HCT116 (cell line): ENCODE measurements at regions not wholly inside any gene's neighbourhood (a gene's known extent, or its start where the extent isn't known, plus 50 kb on each side); places are given as distances from the start of the nearest gene placed in this dataset.

ENCODE experiments used
- ATAC-seq: fragments of 200-7000 bp; cut with Tn5 transposase; 2 replicates; pipeline ENCODE4 v1.9.1; 2020; ENCODE audit warnings: mild to moderate bottlenecking, moderate library complexity
- BruUV-seq: library from RNA; stranded (reverse); fragments of 400-500 nt; replicated peaks from 2 replicates; lab custom pipeline; 2021; lab: Mats Ljungman, UMichigan
- CTCF ChIA-PET: fragments of 300-600 bp; sonication (Branson Sonifier 250); formaldehyde crosslinking; loops from one replicate; lab custom pipeline; 2021; ENCODE audit warnings: antibody characterized with exemption; lab: Charles Lee
- POLR2A ChIA-PET: fragments of 300-600, 350-600 bp; sonication (Branson Sonifier 250); formaldehyde crosslinking; loops from one replicate; lab custom pipeline; 2021; ENCODE audit warnings: antibody characterized with exemption; lab: Charles Lee
- RAD21 ChIA-PET, 2 experiments: fragments of 300-600 bp; sonication (Branson Sonifier 250); formaldehyde crosslinking; loops; one replicate each; lab custom pipeline; 2023; ENCODE audit warnings: low total read pairs in 2 of 2; ENCODE audit not compliant: uncharacterized antibody in 2 of 2, unreplicated experiment in 2 of 2, low non-redundant PET in 1 of 2; lab: Charles Lee
- DNase-seq: peaks from one replicate; pipeline ENCODE4 v3.0.0-alpha.2; 2010; ENCODE audit warnings: low read depth, low spot score
- H2AFZ ChIP-seq: fragments of 200-600 bp; shearing (Covaris generic), sonication (generic); 2 replicates; pipeline ENCODE4 v1.6.1; 2017; ENCODE audit warnings: low read depth, mixed run types, mixed read lengths, antibody characterized with exemption, low read length; ENCODE audit not compliant: poor library complexity, severe bottlenecking
- H3K27ac ChIP-seq: 2 replicates; pipeline ENCODE4 v1.5.1; 2012; ENCODE audit warnings: low read depth, low read length
- H3K27me3 ChIP-seq: fragments of 200-600 bp; sonication (generic); 2 replicates; pipeline ENCODE4 v1.6.1; 2016; ENCODE audit warnings: mixed run types, low read length, mixed read lengths; ENCODE audit not compliant: insufficient read depth
- H3K36me3 ChIP-seq, 2 experiments: fragments of 200-500 bp in 1 of 2; fragments of 200-600 bp in 1 of 2; sonication (Bioruptor generic) in 1 of 2; sonication (generic) in 1 of 2; 2 replicates each; pipeline versions ENCODE4 v1.5.1 to v1.6.1; 2014 to 2016; ENCODE audit warnings: low read length in 2 of 2, inconsistent platforms in 1 of 2, mixed read lengths in 1 of 2, mixed run types in 1 of 2; ENCODE audit not compliant: insufficient read depth in 2 of 2, control insufficient read depth in 1 of 2
- H3K4me1 ChIP-seq, 2 experiments: fragments of 200-600 bp in 1 of 2; sonication (generic) in 1 of 2; 2 replicates each; pipeline versions ENCODE4 v1.5.1 to v1.6.1; 2012 to 2017; ENCODE audit warnings: low read length in 2 of 2, inconsistent platforms in 1 of 2, mild to moderate bottlenecking in 1 of 2, mixed read lengths in 1 of 2, mixed run types in 1 of 2, moderate library complexity in 1 of 2; ENCODE audit not compliant: insufficient read depth in 2 of 2, control insufficient read depth in 1 of 2
- H3K4me2 ChIP-seq: fragments of 200-600 bp; sonication (generic); 2 replicates; pipeline ENCODE4 v1.6.1; 2017; ENCODE audit warnings: mixed run types, low read length, mixed read lengths
- H3K4me3 ChIP-seq, 2 experiments: fragments of 200-600 bp in 1 of 2; sonication (generic) in 1 of 2; replicated peaks in 1 of 2; 2 replicates each; pipeline ENCODE4 v1.5.1; 2011 to 2016; ENCODE audit warnings: low read length in 2 of 2, control low read depth in 1 of 2, low read depth in 1 of 2, mild to moderate bottlenecking in 1 of 2, mixed read lengths in 1 of 2, mixed run types in 1 of 2
- H3K79me2 ChIP-seq: fragments of 200-600 bp; sonication (generic); 2 replicates; pipeline ENCODE4 v1.6.1; 2017; ENCODE audit warnings: mild to moderate bottlenecking, mixed run types, low read length, moderate library complexity, mixed read lengths; ENCODE audit not compliant: insufficient read depth
- H3K9ac ChIP-seq: fragments of 200-600 bp; sonication (generic); 2 replicates; pipeline ENCODE4 v1.6.1; 2016; ENCODE audit warnings: low read length, mixed read lengths
- H3K9me2 ChIP-seq: fragments of 200-600 bp; sonication (generic), shearing (Covaris generic); 2 replicates; pipeline ENCODE4 v1.6.1; 2017; ENCODE audit warnings: mixed run types, mild to moderate bottlenecking, moderate library complexity; ENCODE audit not compliant: insufficient read depth
- H3K9me3 ChIP-seq, 2 experiments: fragments of 200-500 bp in 1 of 2; fragments of 200-600 bp in 1 of 2; sonication (Bioruptor generic) in 1 of 2; sonication (generic) in 1 of 2; 2 replicates each; pipeline ENCODE4 v1.6.1; 2014 to 2017; ENCODE audit warnings: low read length in 2 of 2, mixed read lengths in 2 of 2, inconsistent platforms in 1 of 2, low read depth in 1 of 2, mild to moderate bottlenecking in 1 of 2, mixed run types in 1 of 2, moderate library complexity in 1 of 2; ENCODE audit not compliant: control insufficient read depth in 1 of 2, insufficient read depth in 1 of 2
- H4K20me1 ChIP-seq: fragments of 200-600 bp; sonication (generic), shearing (Covaris generic); 2 replicates; pipeline ENCODE4 v1.6.1; 2017; ENCODE audit warnings: mixed run types, mild to moderate bottlenecking, moderate library complexity; ENCODE audit not compliant: insufficient read depth
- ATF3 ChIP-seq: IDR thresholded peaks from 2 replicates; pipeline ENCODE4 v1.6.1; 2012
- CBX3 ChIP-seq: IDR thresholded peaks from 2 replicates; pipeline ENCODE4 v1.6.1; 2012; ENCODE audit warnings: low read depth
- CEBPB ChIP-seq: IDR thresholded peaks from 2 replicates; pipeline ENCODE4 v1.6.1; 2012; ENCODE audit warnings: low read depth
- CTCF ChIP-seq, 3 experiments: fragments of 200-600 bp in 1 of 3; sonication (generic) in 1 of 3; IDR thresholded peaks in 2 of 3; conservative IDR thresholded peaks in 1 of 3; 2 replicates each; pipeline ENCODE4 v1.5.1; 2012 to 2017; ENCODE audit warnings: low read depth in 2 of 3, low read length in 2 of 3, antibody characterized with exemption in 1 of 3, borderline replicate concordance in 1 of 3, control low read depth in 1 of 3, mild to moderate bottlenecking in 1 of 3, mixed read lengths in 1 of 3, mixed run types in 1 of 3, moderate library complexity in 1 of 3; ENCODE audit not compliant: insufficient read depth in 1 of 3
- EGR1 ChIP-seq: IDR thresholded peaks from 2 replicates; pipeline ENCODE4 v1.6.1; 2012; ENCODE audit warnings: low read depth
- ELF1 ChIP-seq: IDR thresholded peaks from 2 replicates; pipeline ENCODE4 v1.6.1; 2012; ENCODE audit warnings: low read depth, borderline replicate concordance
- EZH2phosphoT487 ChIP-seq: fragments of 200-600 bp; IDR thresholded peaks from 2 replicates; pipeline ENCODE4 v1.6.1; 2018; ENCODE audit warnings: antibody characterized with exemption, borderline replicate concordance
- FOSL1 ChIP-seq: IDR thresholded peaks from 2 replicates; pipeline ENCODE4 v1.6.1; 2012; ENCODE audit warnings: low read depth
- JUND ChIP-seq: IDR thresholded peaks from 2 replicates; pipeline ENCODE4 v1.6.1; 2012
- MAX ChIP-seq: IDR thresholded peaks from 2 replicates; pipeline ENCODE4 v1.6.1; 2012
- POLR2A ChIP-seq: IDR thresholded peaks from 2 replicates; pipeline ENCODE4 v1.7.0; 2011; ENCODE audit warnings: borderline replicate concordance; ENCODE audit not compliant: insufficient read depth, insufficient read length; ENCODE audit errors: extremely low read depth
- REST ChIP-seq: IDR thresholded peaks from 2 replicates; pipeline ENCODE4 v1.6.1; 2012; ENCODE audit warnings: low read depth
- SIN3A ChIP-seq: IDR thresholded peaks from 2 replicates; pipeline ENCODE4 v1.6.1; 2012; ENCODE audit warnings: low read depth
- SP1 ChIP-seq: IDR thresholded peaks from 2 replicates; pipeline ENCODE4 v1.6.1; 2012; ENCODE audit warnings: low read depth
- SRF ChIP-seq: IDR thresholded peaks from 2 replicates; pipeline ENCODE4 v1.6.1; 2012; ENCODE audit warnings: low read depth
- TCF7L2 ChIP-seq: IDR thresholded peaks from 2 replicates; pipeline ENCODE4 v1.7.0; 2011; ENCODE audit warnings: borderline replicate concordance, inconsistent platforms; ENCODE audit not compliant: insufficient read depth, insufficient read length; ENCODE audit errors: extremely low read depth
- YY1 ChIP-seq: IDR thresholded peaks from 2 replicates; pipeline ENCODE4 v1.6.1; 2011; ENCODE audit warnings: low read length, low read depth, moderate library complexity, mild to moderate bottlenecking; ENCODE audit not compliant: insufficient replicate concordance; ENCODE audit errors: extremely low read depth
- ZBTB33 ChIP-seq: IDR thresholded peaks from 2 replicates; pipeline ENCODE4 v1.6.1; 2011; ENCODE audit warnings: mild to moderate bottlenecking, low read length, moderate library complexity; ENCODE audit not compliant: insufficient replicate concordance; ENCODE audit errors: extremely low read depth
- ZNF274 ChIP-seq: fragments of 200-500 bp; sonication (Bioruptor generic); IDR thresholded peaks from 2 replicates; pipeline ENCODE4 v1.6.1; 2014; ENCODE audit warnings: mild to moderate bottlenecking, low read depth, low read length, inconsistent platforms
- intact Hi-C: fragments of 100-400 bp; cut with micrococcal nuclease; formaldehyde crosslinking; loops from 2 replicates; pipeline ENCODE4 v1.10.0; 2022

GRCh38 chr1:235917267-235917811 is 50.6 kb upstream of the LYST start:
- Histone ChIP-seq H3K4me3 (0 out of 4 replicates have a peak overlapping the region, but pooled peaks of 1 of the 2 experiments have one; percentile 10), H3K27me3 (no peaks in the 10 kb centered on the region), H3K9ac (peak overlapping the region; percentile 38), H3K36me3 (no peaks in the 10 kb centered on the region), H3K9me3 (no peaks in the 10 kb centered on the region), H3K4me1 (peaks cover 15 to 55% of the 10 kb centered on the region in 2 experiments), H2AFZ (peak overlapping the region; percentile 75), H3K9me2 (no peaks in the 10 kb centered on the region), H4K20me1 (no peaks in the 10 kb centered on the region), H3K4me2 (peak overlapping the region; percentile 68), H3K27ac (peak overlapping the region; percentile 56; the same call in 1 of the 2 replicates), H3K79me2 (no peaks in the 10 kb centered on the region)
- CTCF ChIA-PET = interaction anchor here (1.0 to 1.2 kb wide), 3 partner anchors 8 to 74 kb away, joined by 3 to 6 read pairs (median 4); no protein-coding TSS in a partner anchor
- RAD21 ChIA-PET = no interaction called here
- BruUV-seq = no TSS peak
- POLR2A ChIA-PET = interaction anchor here (0.6 to 1.3 kb wide), 3 partner anchors 8 to 413 kb away, joined by 3 to 4 read pairs (median 3); partner anchors contain the start of gene B3GALNT2
- intact Hi-C loops = no loop called here
- DNase-seq (peak; percentile 88), ATAC-seq (peak; percentile 80)
- TF ChIP-seq JUND (peak; percentile 83), SIN3A (0 out of 2 replicates have a peak, but pooled peaks have one; percentile 50), CBX3 (peak; percentile 65; the same call in 1 of the 2 replicates), FOSL1 (peak; percentile 87), CEBPB (peak; percentile 89), SRF (0 out of 2 replicates have a peak, but pooled peaks have one; percentile 24), ATF3 (no peak), POLR2A (no peak), ZNF274 (no peak), YY1 (no peak), EZH2phosphoT487 (no peak), REST (no peak), SP1 (peak; percentile 80), CTCF (IDR thresholded peaks at IDR 0.05 in 2 of 3, conservative IDR thresholded peaks at IDR 0.05 in 1 of 3; ENCODE audit: borderline replicate concordance in 1 of 3, insufficient read depth in 1 of 3, low read depth in 2 of 3, low read length in 2 of 3) (no peak), TCF7L2 (peak; percentile 68), MAX (peak; percentile 84), EGR1 (no peak), ELF1 (no peak), ZBTB33 (no peak)
